ENCODE measurements at regions not wholly inside any gene's neighbourhood (a gene's known extent, or its start where the extent isn't known, plus 50 kb on each side); places are given as distances from the start of the nearest gene placed in this dataset.

DNA sequence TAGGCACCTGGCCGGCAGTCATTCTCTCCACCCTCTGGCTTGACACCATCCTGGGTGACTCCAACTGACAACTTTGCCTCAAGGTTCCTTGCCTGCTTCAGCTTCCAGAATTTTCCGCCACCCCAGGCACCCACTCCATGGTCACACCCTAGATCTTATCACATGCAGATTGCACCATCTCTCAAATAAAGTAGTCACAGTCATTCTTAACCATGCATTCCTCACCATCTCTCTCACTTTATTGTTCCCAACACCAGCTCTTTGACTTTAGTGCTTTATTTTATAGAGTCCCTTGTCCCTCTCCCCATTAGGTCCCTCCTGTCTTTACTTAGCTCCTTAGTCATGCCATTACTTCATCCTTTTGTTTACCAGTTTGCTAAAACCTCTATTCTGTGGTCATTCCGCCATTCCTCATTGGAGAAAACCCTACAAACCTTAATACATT, 351.7 kb downstream of the SPRY2 start:
- no peak overlapping the region for H4K5ac ChIP-seq (ENCODE audit: insufficient read length, low read depth, low read length)
- no peaks in the 10 kb centered on the region for H4K20me1 ChIP-seq (ENCODE audit: control insufficient read depth, insufficient read depth, insufficient read length)
- H3K79me1 ChIP-seq (ENCODE audit: insufficient read depth, low read depth, low read length, poor library complexity, severe bottlenecking) = no peaks in the 10 kb centered on the region
- Mint-ChIP-seq H3K36me3 (ENCODE audit: insufficient read depth in 1 of 3, low read depth in 3 of 3) (peaks cover 3 to 5% (median 4%) of the 10 kb centered on the region in 3 experiments; a peak in 4 of 7 replicates), H3K27ac (no peak overlapping the region), H3K9me3 (peaks cover 5 to 8% of the 10 kb centered on the region in 2 experiments; a peak in 4 of 5 replicates), H3K4me3 (no peak overlapping the region), H3K27me3 (ENCODE audit: low read depth) (no peaks in the 10 kb centered on the region), H3K4me1 (peaks cover 0 to 6% of the 10 kb centered on the region in 2 experiments; a peak in 2 of 4 replicates)
- no peak overlapping the region for H3K4me2 ChIP-seq (ENCODE audit: insufficient read depth, insufficient read length, low read length)
- H2AK5ac ChIP-seq (ENCODE audit: insufficient read length, low read length) = no peak overlapping the region
- H2BK120ac ChIP-seq (ENCODE audit: low read depth, low read length, poor library complexity, severe bottlenecking) = no peak overlapping the region
- no peak overlapping the region for H3K4ac ChIP-seq (ENCODE audit: low read depth, low read length)
- H4K91ac ChIP-seq (ENCODE audit: insufficient read length, low read depth, low read length) = no peak overlapping the region
- H3K79me2 ChIP-seq (ENCODE audit: insufficient read depth, low read length) = no peaks in the 10 kb centered on the region
- TF ChIP-seq, protein P1, sequence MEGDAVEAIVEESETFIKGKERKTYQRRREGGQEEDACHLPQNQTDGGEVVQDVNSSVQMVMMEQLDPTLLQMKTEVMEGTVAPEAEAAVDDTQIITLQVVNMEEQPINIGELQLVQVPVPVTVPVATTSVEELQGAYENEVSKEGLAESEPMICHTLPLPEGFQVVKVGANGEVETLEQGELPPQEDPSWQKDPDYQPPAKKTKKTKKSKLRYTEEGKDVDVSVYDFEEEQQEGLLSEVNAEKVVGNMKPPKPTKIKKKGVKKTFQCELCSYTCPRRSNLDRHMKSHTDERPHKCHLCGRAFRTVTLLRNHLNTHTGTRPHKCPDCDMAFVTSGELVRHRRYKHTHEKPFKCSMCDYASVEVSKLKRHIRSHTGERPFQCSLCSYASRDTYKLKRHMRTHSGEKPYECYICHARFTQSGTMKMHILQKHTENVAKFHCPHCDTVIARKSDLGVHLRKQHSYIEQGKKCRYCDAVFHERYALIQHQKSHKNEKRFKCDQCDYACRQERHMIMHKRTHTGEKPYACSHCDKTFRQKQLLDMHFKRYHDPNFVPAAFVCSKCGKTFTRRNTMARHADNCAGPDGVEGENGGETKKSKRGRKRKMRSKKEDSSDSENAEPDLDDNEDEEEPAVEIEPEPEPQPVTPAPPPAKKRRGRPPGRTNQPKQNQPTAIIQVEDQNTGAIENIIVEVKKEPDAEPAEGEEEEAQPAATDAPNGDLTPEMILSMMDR (conservative IDR thresholded peaks at IDR 0.05) = no peak
- H3K56ac ChIP-seq (ENCODE audit: insufficient read length, low read depth, low read length) = no peak overlapping the region
- H3K23ac ChIP-seq (ENCODE audit: insufficient read length, low read depth, low read length) = no peak overlapping the region
- no peak overlapping the region for H2BK12ac ChIP-seq (ENCODE audit: insufficient read length, low read depth, low read length)
- no peak overlapping the region for H3T11ph ChIP-seq (ENCODE audit: low read length)
- H3K23me2 ChIP-seq (ENCODE audit: insufficient read length, low read depth, low read length, poor library complexity, severe bottlenecking) = no peaks in the 10 kb centered on the region
- H3K9ac ChIP-seq (ENCODE audit: extremely low read depth, insufficient read length, low read length) = no peak overlapping the region
- no peak overlapping the region for H2BK5ac ChIP-seq (ENCODE audit: insufficient read length, low read length)
- H3K9me3 ChIP-seq (ENCODE audit: control insufficient read depth, low read depth, low read length) = no peaks in the 10 kb centered on the region
- H3K27ac ChIP-seq (ENCODE audit: insufficient read length, low read depth, low read length) = no peak overlapping the region
- DNase-seq = no peak
- H2BK15ac ChIP-seq (ENCODE audit: low read depth, low read length) = no peak overlapping the region
- no peak overlapping the region for H3K14ac ChIP-seq (ENCODE audit: insufficient read depth, low read length)
- H3K4me1 ChIP-seq (ENCODE audit: insufficient read depth, low read length) = no peaks in the 10 kb centered on the region
- H2BK20ac ChIP-seq (ENCODE audit: low read depth, low read length, poor library complexity, severe bottlenecking) = no peak overlapping the region
- no CpG with 5 or more reads among the region's 3 CpGs for WGBS (ENCODE audit: extremely low coverage, insufficient read length, low lambda C conversion rate)
- no peak overlapping the region for H4K8ac ChIP-seq (replicated peaks; ENCODE audit: insufficient read length, low read depth, low read length)
- H2AFZ ChIP-seq (ENCODE audit: low read length) = no peak overlapping the region
- no peak overlapping the region for H3K18ac ChIP-seq (ENCODE audit: insufficient read length, low read depth, low read length)
- no peaks in the 10 kb centered on the region for H3K27me3 ChIP-seq (ENCODE audit: insufficient read depth, low read length)
